Choroid plexus epithelial cell (primary cell): ENCODE measurements at regions not wholly inside any gene's neighbourhood (a gene's known extent, or its start where the extent isn't known, plus 50 kb on each side); places are given as distances from the start of the nearest gene placed in this dataset.

Experiments used
- DNase-seq: peaks from one replicate; pipeline ENCODE4 v3.0.0-alpha.2; 2010; ENCODE audit warnings: low read depth
- H3K4me3 ChIP-seq: 2 replicates; pipeline ENCODE4 v1.5.1; 2011; ENCODE audit warnings: low read depth, mild to moderate bottlenecking, control low read depth, low read length, moderate library complexity
- TF ChIP-seq, protein P1 (sequence below): conservative IDR thresholded peaks from 2 replicates; pipeline ENCODE4 v1.5.1; 2011; ENCODE audit warnings: low read depth, mild to moderate bottlenecking, control low read depth, inconsistent platforms, low read length, moderate library complexity

DNA sequence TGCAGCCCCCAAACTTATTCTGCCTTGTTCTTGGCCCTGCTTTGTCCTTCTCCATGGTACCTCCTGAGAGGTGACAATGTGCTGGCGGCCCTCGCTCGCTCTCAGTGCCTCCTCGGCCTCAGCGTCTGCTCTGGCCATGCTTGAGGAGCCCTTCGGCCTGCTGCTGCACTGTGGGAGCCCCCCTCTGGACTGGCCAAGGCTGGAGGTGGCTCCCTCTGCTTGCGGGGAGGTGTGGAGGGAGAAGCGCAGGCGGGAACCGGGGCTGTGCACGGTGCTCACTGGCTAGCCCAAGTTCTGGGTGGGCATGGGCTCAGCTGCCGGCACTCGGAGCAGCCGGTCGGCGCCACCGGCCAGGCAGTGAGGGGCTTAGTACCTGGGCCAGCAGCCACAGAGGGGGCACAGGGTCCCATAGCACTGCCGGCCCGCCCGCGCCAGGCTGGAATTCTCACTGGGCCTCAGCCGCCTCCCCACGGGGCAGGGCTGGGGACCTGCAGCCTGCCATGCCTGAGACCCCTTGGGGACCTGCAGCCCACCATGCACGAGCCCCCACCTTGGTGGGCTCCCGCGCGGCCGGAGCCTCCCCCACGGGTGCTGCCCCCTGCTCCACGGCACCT, 55.9 kb upstream of the RALGAPA2 start:
- TF ChIP-seq, protein P1, sequence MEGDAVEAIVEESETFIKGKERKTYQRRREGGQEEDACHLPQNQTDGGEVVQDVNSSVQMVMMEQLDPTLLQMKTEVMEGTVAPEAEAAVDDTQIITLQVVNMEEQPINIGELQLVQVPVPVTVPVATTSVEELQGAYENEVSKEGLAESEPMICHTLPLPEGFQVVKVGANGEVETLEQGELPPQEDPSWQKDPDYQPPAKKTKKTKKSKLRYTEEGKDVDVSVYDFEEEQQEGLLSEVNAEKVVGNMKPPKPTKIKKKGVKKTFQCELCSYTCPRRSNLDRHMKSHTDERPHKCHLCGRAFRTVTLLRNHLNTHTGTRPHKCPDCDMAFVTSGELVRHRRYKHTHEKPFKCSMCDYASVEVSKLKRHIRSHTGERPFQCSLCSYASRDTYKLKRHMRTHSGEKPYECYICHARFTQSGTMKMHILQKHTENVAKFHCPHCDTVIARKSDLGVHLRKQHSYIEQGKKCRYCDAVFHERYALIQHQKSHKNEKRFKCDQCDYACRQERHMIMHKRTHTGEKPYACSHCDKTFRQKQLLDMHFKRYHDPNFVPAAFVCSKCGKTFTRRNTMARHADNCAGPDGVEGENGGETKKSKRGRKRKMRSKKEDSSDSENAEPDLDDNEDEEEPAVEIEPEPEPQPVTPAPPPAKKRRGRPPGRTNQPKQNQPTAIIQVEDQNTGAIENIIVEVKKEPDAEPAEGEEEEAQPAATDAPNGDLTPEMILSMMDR = no peak
- DNase-seq = no peak

DNA sequence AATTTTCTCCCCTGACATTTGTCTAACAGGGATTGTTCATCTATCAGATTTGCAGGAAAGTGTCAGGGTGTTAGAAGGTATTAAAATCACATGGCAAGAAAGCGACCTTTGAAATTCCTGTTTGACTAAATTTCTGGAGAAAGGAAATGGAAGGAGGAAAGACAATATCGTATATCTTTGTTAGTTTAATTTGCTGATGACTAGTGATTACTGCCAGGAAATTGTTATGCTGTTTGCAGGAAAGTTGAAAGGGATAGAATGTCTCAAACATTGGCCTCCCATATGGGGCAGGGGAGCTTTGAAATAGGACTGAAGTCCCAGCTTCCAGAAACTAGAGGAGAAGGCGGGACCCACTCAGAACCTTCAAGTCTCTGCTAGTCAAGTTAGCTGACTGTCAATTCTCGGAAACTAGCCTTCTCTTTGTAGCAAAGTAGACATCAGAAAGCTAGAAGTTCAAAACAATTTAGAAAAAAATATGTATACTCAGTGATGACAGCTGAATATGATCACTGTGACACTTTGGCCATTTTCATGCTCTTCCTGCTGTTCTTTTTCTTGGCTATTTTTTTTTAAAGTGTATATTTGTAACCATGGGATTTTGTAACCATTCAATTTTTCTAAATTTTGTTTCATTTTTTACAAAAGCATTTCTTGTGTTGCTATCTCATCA, 53.4 kb upstream of the RALGAPA2 start:
- no peak overlapping the region for H3K4me3 ChIP-seq
- TF ChIP-seq, protein P1 = no peak
- DNase-seq = no peak

More for the DNA sequence above, 55.9 kb upstream of the RALGAPA2 start:
- H3K4me3 ChIP-seq = no peak overlapping the region

DNA sequence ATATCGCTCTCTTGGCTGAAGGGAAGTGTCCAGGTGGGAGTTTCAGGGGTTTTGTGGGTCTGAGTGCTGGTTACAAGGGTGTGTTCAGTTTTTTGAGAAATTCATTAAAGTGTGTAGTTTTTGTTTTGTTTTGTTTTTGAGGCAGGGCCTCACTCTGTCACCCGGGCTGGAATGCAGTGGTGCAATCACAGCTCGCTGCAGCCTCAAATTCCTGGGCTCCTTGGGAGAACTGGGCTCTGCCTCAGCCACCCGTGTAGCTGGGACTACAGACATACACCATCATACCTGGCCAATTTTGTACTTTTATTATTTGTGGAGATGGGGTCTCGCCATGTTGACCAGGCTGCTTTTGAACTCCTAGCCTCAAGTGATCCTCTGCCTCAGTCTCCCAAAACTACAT, 51.2 kb upstream of the RALGAPA2 start:
- H3K4me3 ChIP-seq = no peak overlapping the region
- no peak for DNase-seq
- TF ChIP-seq, protein P1 = no peak
